ENCODE measurements at regions not wholly inside any gene's neighbourhood (a gene's known extent, or its start where the extent isn't known, plus 50 kb on each side); places are given as distances from the start of the nearest gene placed in this dataset.

DNA sequence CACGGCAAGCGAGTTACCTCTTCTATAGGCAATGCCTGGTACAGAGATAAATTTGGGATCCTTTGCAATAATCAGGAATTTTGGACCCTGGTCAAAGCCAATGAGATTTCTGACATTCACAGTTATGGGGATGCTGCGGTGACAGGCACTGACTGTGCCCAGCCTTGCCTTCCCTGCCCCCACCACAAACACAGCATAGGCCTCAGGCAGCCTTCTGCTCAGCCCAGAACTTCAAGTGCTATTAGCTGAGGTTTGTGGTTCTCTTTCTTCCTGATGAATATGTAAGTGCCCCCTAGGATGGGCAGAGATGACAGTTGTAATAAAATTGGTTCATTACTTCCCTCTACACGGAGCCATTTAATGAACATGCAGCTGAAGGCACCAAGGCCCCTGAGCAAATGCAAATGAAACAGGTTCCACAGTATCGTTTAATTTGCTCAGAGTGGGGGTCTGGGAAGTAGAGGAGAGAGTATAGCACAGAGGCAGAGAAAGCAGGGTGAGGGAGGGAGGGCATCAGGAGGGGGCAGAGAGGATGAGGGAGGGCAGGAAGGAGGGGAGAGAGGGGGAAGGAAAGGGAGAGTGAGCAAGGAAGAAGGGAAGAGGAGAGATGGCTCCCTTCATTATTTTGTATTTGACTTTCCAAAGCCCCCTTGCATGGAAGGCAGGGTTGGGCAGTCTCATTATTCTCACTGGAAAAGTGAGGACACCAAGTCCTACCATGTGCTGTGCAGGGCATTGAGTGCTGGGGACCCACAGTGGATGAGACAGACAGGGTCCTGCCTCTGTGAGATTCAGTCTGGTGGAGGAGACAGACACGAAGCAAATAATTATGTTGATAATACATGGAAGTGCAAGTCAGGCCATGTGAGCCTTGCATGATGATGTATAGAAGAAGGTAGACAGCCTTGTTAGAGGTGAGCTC lies 513.0 kb downstream of the PTPRU start:
- no peak for DNase-seq (ENCODE audit: low read depth)
- TF ChIP-seq, protein P1, sequence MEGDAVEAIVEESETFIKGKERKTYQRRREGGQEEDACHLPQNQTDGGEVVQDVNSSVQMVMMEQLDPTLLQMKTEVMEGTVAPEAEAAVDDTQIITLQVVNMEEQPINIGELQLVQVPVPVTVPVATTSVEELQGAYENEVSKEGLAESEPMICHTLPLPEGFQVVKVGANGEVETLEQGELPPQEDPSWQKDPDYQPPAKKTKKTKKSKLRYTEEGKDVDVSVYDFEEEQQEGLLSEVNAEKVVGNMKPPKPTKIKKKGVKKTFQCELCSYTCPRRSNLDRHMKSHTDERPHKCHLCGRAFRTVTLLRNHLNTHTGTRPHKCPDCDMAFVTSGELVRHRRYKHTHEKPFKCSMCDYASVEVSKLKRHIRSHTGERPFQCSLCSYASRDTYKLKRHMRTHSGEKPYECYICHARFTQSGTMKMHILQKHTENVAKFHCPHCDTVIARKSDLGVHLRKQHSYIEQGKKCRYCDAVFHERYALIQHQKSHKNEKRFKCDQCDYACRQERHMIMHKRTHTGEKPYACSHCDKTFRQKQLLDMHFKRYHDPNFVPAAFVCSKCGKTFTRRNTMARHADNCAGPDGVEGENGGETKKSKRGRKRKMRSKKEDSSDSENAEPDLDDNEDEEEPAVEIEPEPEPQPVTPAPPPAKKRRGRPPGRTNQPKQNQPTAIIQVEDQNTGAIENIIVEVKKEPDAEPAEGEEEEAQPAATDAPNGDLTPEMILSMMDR (IDR thresholded peaks at IDR 0.05; ENCODE audit: low read length, missing control alignments): no peak
- H3K4me3 ChIP-seq (replicated peaks; ENCODE audit: low read depth, low read length): no peak overlapping the region

DNA sequence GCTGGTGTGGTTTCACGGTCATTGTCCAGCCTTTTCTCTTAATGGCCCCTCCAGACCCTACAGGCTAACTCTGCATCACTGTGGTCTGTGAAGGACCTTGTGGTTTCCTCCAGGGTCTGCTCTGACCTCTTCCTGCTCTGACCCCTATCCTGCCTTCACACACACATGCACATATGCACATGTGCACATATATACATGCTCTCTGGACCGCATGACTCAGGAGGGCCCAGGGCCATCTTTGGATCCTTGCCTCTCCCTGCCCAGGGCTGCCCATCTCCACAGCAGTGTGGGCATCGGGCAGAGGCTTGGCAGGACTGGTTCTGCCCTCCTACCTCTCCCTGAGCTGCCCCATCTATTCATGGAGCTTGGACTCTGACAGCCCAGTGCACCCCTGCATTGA lies 510.9 kb downstream of the PTPRU start:
- no peak for DNase-seq (ENCODE audit: low read depth)
- H3K4me3 ChIP-seq (replicated peaks; ENCODE audit: low read depth, low read length): no peak overlapping the region
- TF ChIP-seq, protein P1 (IDR thresholded peaks at IDR 0.05; ENCODE audit: low read length, missing control alignments): no peak

DNA sequence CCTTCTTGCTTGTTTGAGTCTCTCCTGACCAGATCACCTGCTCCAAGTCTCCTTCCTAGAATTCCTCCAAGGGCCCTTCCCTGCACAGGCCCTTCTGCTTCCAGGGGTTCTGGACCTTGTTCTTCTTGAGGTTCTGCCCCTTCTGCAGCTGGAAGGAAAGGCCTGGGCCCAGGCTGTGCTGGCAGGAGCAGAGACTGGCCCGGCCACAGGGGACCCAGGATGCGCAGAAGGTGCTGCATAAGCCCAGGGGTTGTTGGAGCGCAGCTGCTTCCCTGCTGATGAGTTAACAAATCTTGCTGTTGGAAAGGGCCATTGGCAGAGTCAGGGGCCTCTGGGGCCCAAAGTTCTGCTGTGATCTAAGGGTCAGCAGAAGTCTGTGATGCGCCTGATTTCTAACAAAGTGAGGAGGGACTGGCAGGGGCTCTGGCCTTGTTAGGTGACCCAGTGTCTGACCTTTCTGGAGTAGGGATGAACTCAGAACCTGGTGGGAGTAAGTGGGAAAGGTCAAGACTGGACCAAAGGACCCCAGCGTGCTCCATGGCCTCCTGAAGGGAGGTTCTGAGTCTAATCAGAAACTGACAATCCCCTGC lies 509.8 kb downstream of the PTPRU start:
- TF ChIP-seq, protein P1 (IDR thresholded peaks at IDR 0.05; ENCODE audit: low read length, missing control alignments): no peak
- no peak for DNase-seq (ENCODE audit: low read depth)
- no peak overlapping the region for H3K4me3 ChIP-seq (replicated peaks; ENCODE audit: low read depth, low read length)

DNA sequence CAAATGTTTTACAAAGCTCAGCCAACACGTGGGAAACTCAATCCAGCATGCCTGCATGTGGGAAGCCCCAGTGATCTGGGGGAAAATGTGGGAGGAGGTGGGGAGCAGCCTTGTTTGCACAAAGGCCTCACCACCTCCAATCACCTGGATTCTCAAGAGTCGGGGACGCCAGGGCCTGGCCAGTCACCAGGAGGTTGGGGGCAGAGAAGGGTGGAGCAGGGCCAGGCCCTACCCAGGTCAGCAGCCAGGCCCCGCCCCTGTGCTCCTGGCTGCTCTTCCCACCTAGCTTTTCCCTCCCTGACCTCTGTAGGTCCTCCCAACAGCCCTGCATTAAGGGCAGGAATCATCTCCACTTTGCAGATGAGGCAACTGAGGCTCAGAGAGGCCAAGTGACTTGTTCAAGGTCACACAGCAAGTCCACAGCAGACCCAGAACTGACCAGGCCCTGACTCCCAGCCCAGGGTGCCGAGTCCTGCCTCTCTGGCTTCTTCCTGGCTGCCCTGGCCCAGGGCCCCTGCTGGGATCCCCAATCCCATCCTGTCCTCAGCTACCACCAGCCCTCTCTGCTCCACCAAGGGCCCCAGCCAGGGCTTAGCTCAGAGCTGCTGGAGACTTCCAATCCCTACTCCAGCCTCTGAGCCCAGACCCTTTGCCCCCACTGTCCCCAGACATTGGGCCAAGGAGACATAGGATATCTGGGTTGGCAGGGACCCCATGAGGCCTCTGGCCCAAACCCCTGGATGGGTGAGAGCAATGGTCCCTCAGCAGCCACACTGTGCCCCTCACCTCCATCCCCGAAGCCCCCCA lies 508.6 kb downstream of the PTPRU start:
- DNase-seq (ENCODE audit: low read depth): no peak
- no peak overlapping the region for H3K4me3 ChIP-seq (replicated peaks; ENCODE audit: low read depth, low read length)
- TF ChIP-seq, protein P1 (IDR thresholded peaks at IDR 0.05; ENCODE audit: low read length, missing control alignments): no peak

DNA sequence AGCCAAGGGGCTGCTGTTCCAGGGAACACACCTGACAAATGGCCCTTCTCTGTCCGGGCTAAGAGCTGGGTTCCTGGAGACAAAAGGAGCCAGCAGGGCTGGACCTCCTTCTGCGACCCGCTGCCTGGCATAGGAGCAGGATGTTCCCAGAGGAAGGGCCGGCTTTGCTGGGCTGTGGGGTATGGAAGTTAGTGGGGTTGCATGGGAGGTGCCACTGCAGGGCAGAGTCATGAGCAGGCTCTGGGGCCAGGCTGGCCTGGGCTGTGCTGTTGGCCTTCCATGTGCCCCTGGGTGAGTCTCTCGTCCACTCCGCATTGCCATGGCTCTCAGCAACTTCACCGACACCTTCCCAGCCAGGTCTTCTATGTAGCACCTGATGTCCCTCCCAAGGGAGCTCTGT lies 507.6 kb downstream of the PTPRU start:
- H3K4me3 ChIP-seq (replicated peaks; ENCODE audit: low read depth, low read length): no peak overlapping the region
- TF ChIP-seq, protein P1 (IDR thresholded peaks at IDR 0.05; ENCODE audit: low read length, missing control alignments): no peak
- no peak for DNase-seq (ENCODE audit: low read depth)

DNA sequence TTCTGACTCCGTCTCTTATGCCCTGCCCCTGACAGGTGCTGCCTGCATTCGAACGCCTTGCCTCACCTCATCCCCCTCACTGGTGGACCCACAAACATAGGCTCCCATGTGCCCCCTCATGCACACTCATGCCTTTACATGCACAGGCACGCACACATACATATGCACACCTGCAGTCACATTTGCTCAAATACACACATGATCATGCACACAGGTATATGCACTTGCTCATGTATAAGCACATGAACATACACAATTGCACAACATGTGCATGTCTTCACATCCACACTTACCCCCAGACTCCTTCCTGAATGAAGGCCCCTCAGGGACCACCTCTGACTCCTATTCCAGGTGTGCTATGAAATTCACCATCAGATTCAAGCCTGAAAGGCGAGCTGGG lies 506.9 kb downstream of the PTPRU start:
- TF ChIP-seq, protein P1 (IDR thresholded peaks at IDR 0.05; ENCODE audit: low read length, missing control alignments): no peak
- DNase-seq (ENCODE audit: low read depth): no peak
- H3K4me3 ChIP-seq (replicated peaks; ENCODE audit: low read depth, low read length): no peak overlapping the region

All from fibroblast of pulmonary artery (primary cell).